ENCODE measurements at regions not wholly inside any gene's neighbourhood (a gene's known extent, or its start where the extent isn't known, plus 50 kb on each side); places are given as distances from the start of the nearest gene placed in this dataset.

DNA sequence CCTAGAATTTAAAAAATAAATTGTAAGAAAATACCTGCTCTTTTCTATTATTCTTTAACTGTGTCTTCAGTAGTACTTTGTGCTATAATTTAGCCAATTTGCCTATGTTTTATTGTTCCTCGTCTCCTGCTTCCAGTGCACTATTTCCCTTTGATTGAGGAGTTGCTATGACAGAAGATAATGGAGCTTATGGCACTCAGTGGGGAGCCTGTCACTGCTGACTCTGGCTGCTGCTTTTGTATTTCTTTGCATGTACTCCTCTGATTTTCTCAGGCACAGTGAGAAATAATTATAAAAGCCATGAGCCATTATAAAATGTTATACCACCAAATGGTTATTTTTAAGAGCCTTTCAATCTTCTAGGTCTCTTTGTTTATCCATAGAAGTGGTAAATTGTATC, 1310.8 kb upstream of the SLC39A10 start:
- TF ChIP-seq, protein P1, sequence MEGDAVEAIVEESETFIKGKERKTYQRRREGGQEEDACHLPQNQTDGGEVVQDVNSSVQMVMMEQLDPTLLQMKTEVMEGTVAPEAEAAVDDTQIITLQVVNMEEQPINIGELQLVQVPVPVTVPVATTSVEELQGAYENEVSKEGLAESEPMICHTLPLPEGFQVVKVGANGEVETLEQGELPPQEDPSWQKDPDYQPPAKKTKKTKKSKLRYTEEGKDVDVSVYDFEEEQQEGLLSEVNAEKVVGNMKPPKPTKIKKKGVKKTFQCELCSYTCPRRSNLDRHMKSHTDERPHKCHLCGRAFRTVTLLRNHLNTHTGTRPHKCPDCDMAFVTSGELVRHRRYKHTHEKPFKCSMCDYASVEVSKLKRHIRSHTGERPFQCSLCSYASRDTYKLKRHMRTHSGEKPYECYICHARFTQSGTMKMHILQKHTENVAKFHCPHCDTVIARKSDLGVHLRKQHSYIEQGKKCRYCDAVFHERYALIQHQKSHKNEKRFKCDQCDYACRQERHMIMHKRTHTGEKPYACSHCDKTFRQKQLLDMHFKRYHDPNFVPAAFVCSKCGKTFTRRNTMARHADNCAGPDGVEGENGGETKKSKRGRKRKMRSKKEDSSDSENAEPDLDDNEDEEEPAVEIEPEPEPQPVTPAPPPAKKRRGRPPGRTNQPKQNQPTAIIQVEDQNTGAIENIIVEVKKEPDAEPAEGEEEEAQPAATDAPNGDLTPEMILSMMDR (conservative IDR thresholded peaks at IDR 0.05; ENCODE audit: low read length) = no peak
- TF ChIP-seq EZH2phosphoT487 (IDR thresholded peaks at IDR 0.05; ENCODE audit: borderline replicate concordance, low read depth, low read length) = no peak
